Bronchial epithelial cell (primary cell): ENCODE measurements at regions not wholly inside any gene's neighbourhood (a gene's known extent, or its start where the extent isn't known, plus 50 kb on each side); places are given as distances from the start of the nearest gene placed in this dataset.
A peak's percentile ranks its signal among the peaks of the same experiment; 100 is the strongest.

ENCODE experiments used
- DNase-seq: peaks from one replicate; pipeline ENCODE4 v3.0.0-alpha.2; 2010; ENCODE audit warnings: low read depth
- FAIRE-seq: peaks from 2 replicates; lab custom pipeline; 2011; peaks lifted over from hg19 to GRCh38; lab: Jason Lieb, UNC
- H3K27me3 ChIP-seq: 2 replicates; pipeline ENCODE4 v1.5.1; 2011; ENCODE audit warnings: low read length; ENCODE audit not compliant: control insufficient read depth, insufficient read depth
- H3K36me3 ChIP-seq: 2 replicates; pipeline ENCODE4 v1.5.1; 2011; ENCODE audit warnings: low read length; ENCODE audit not compliant: control insufficient read depth, insufficient read depth
- H3K4me3 ChIP-seq: 2 replicates; pipeline ENCODE4 v1.5.1; 2011; ENCODE audit warnings: mild to moderate bottlenecking, low read depth, low read length, control low read depth
- TF ChIP-seq, protein P1 (sequence below): IDR thresholded peaks from 2 replicates; pipeline ENCODE4 v1.5.1; 2011; ENCODE audit warnings: mild to moderate bottlenecking, moderate library complexity, low read length, control low read depth, inconsistent platforms; ENCODE audit not compliant: insufficient read depth, severe bottlenecking

DNA sequence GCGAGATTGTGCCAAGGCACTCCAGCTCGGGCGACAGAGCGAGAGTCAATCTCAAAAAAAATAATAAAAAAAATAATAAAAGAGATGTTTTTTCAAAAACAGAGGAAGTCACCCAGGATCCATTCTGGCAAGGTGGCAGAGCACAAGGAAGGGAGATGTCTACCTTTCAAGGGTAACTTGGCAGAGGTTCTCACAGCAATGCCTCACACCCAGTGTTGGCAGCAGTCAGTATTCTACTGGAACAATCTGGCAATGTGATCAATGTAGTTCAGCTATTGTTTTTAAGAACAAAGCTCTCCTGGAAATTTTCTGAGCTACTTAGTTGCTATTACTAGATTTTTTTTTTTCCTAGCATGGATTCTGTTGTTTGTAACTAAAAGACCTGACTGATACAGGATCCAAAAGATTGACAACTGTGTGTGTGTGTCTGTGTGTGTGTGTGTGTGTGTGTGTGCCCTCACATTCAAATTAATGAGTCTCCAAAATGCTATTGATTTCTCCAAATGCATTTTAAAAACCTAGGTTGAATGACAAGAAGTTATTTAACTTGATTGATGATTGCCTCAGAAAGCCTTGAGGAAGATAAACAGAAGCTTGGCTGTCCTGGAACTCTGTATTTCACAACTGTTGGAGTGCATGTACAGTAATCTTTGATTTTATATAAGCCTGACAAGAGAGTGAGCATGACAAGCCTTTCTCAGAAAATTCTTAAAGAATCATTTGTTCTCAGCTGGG, 114.1 kb upstream of the RREB1 start:
- DNase-seq (no peak), FAIRE-seq (no peak)
- no peaks in the 10 kb centered on the region for H3K27me3 ChIP-seq
- TF ChIP-seq, protein P1, sequence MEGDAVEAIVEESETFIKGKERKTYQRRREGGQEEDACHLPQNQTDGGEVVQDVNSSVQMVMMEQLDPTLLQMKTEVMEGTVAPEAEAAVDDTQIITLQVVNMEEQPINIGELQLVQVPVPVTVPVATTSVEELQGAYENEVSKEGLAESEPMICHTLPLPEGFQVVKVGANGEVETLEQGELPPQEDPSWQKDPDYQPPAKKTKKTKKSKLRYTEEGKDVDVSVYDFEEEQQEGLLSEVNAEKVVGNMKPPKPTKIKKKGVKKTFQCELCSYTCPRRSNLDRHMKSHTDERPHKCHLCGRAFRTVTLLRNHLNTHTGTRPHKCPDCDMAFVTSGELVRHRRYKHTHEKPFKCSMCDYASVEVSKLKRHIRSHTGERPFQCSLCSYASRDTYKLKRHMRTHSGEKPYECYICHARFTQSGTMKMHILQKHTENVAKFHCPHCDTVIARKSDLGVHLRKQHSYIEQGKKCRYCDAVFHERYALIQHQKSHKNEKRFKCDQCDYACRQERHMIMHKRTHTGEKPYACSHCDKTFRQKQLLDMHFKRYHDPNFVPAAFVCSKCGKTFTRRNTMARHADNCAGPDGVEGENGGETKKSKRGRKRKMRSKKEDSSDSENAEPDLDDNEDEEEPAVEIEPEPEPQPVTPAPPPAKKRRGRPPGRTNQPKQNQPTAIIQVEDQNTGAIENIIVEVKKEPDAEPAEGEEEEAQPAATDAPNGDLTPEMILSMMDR, result no peak
- no peaks in the 10 kb centered on the region for H3K36me3 ChIP-seq
- no peak overlapping the region for H3K4me3 ChIP-seq

DNA sequence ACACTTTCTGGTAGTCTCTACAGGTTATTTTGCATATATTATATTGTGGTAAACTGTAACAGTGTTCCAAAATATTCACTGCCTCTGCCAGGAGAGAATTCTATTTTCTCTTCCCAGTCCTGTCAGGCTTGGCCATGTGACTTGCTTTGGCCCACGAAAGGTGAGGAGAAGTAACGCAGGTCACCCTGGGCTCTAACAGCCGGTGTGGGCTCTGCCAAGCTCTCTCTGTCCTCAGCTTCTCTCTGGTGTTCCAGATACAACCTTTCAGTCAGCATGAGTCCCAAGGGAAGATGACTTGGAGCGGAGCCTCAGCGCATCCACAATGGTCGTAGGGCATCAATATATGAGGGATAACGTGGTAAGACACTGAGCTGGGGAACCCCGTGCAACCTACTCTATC, 113.0 kb upstream of the RREB1 start:
- FAIRE-seq, result no peak
- Histone ChIP-seq H3K4me3 (no peak overlapping the region), H3K27me3 (no peaks in the 10 kb centered on the region), H3K36me3 (no peaks in the 10 kb centered on the region)
- TF ChIP-seq, protein P1, result no peak
- DNase-seq, result no peak

DNA sequence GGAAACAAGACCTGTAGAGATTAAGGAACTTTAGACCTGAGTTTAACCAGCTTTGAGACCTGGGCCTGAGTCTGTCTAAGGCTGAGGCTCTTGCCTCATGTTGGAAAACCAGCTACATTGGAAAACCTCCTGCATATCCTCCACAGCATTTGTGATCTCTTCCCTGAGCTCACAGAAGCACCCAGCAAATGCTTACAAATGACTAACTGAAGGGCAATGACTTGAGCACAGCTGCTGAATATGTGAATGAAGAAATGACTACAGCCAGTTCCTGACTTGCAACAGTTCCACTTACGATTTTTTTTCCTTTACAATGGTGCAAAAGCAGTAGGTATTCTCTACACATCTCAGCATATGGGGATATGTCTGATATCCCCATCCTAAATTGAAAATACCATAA, 112.4 kb upstream of the RREB1 start:
- no peaks in the 10 kb centered on the region for H3K36me3 ChIP-seq
- DNase-seq, result no peak
- FAIRE-seq, result no peak
- TF ChIP-seq, protein P1, result no peak
- no peaks in the 10 kb centered on the region for H3K27me3 ChIP-seq
- H3K4me3 ChIP-seq, result no peak overlapping the region

DNA sequence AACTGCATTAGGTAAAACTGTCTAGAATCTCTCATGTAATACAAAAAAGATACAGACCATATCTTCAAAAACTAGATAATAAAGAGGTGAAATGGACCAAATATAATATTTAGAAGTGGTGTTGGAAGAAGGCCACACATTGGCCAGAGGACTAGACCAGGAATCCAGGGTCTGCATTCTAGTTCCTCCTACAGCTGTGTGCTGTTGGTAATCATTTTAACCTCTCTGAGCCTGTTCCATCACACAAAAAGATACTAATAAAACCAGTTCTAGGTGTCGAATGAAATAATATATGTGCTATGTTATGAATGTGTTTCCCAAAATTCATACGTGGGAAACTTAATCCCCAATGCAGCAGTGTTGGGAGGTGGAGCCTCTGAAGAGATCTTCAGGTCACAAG, 111.6 kb upstream of the RREB1 start:
- FAIRE-seq (no peak), DNase-seq (no peak)
- no peak overlapping the region for H3K4me3 ChIP-seq
- H3K36me3 ChIP-seq, result no peaks in the 10 kb centered on the region
- no peaks in the 10 kb centered on the region for H3K27me3 ChIP-seq
- TF ChIP-seq, protein P1, result no peak

DNA sequence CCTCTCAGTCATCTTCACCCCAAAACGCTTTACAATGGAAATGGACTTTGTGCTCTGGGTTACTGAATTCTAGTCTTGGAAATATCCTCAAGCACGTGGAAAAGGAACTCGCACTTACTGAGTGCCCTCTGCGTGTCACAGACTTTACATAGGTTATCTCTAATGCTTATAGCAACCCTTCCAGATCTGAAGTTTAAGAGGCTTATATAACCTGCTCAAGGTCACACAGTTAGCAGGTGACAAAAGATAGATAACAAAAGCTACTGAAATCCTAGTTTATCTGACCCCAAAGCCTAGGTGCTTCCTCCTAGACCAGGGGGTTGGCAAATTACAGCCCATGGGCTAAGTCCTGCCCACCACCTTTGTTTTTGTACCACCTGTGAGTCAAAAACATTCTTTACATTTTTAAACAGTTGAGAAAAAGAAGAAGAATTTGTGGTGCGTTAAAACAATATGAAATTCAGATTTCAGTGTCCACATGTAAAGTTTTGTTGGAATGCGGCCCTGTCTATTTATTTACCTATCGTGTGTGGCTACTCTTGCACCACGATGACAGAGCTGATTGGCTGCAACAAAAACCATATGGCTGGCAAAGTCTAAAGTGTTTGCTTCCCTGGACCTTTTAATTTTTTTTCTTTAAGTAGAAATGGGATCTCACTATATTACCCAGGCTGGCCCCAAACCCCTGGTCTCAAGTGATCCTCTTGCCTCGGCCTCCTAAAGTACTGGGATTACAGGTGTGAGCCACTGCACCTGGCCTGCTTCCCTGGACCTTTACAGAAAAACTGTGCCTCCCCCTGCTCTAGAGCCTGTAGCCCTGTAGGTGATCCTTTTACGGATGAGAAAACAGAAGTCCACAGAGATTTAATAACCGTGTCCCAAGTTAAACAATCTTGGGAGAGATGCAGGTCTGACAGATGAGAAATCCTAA, 110.2 kb upstream of the RREB1 start:
- no peak for DNase-seq
- no peak overlapping the region for H3K4me3 ChIP-seq
- FAIRE-seq, result peak; percentile 28
- H3K36me3 ChIP-seq, result no peaks in the 10 kb centered on the region
- TF ChIP-seq, protein P1, result no peak
- no peaks in the 10 kb centered on the region for H3K27me3 ChIP-seq
